ENCODE measurements at regions not wholly inside any gene's neighbourhood (a gene's known extent, or its start where the extent isn't known, plus 50 kb on each side); places are given as distances from the start of the nearest gene placed in this dataset.
"Not testable (repeated sequence)": the region's sequence is repeated elsewhere in the genome, so short reads cannot be mapped to it uniquely, and the experiment has no call there.

- 99 to 100% methylated on average over 1 of the region's 1 CpG for WGBS, 2 donors
- H3K27me3 ChIP-seq (ENCODE audit: control insufficient read depth in 1 of 2, insufficient read depth in 2 of 2, low read length in 1 of 2); ATAC-seq (ENCODE audit: low FRiP score); intact Hi-C loops (cut with DNase I); H3K4me1 ChIP-seq (ENCODE audit: control insufficient read depth in 1 of 2, insufficient read depth in 2 of 2, low read length in 2 of 2); H3K9me3 ChIP-seq (ENCODE audit: control insufficient read depth, low read length); DNase-seq; H3K27ac ChIP-seq (ENCODE audit: low read depth in 1 of 2, low read length in 2 of 2); H3K4me3 ChIP-seq (ENCODE audit: low read length in 2 of 2); H3K36me3 ChIP-seq (ENCODE audit: control insufficient read depth in 1 of 2, insufficient read depth in 2 of 2, low read length in 1 of 2): not testable (repeated sequence)
These were observed 223.2 kb downstream of the MEX3B start for GRCh38 chr15:81822587-81822986.

GRCh38 chr15:81819924-81820635 lies 225.7 kb downstream of the MEX3B start:
- H3K36me3 ChIP-seq (ENCODE audit: control insufficient read depth in 1 of 2, insufficient read depth in 2 of 2, low read length in 1 of 2), result no peaks in the 10 kb centered on the region
- DNase-seq (no peak), ATAC-seq (ENCODE audit: low FRiP score) (no peak)
- no peaks in the 10 kb centered on the region for H3K4me1 ChIP-seq (ENCODE audit: control insufficient read depth in 1 of 2, insufficient read depth in 2 of 2, low read length in 2 of 2)
- H3K27ac ChIP-seq (ENCODE audit: low read depth in 1 of 2, low read length in 2 of 2), result no peak overlapping the region
- H3K4me3 ChIP-seq (ENCODE audit: low read length in 2 of 2), result no peak overlapping the region
- intact Hi-C loops (cut with DNase I), result no loop called here
- 72 to 83% methylated on average over 5 of the region's 5 CpGs for WGBS, 2 donors
- H3K27me3 ChIP-seq (ENCODE audit: control insufficient read depth in 1 of 2, insufficient read depth in 2 of 2, low read length in 1 of 2), result no peaks in the 10 kb centered on the region
- H3K9me3 ChIP-seq (ENCODE audit: control insufficient read depth, low read length), result no peaks in the 10 kb centered on the region

GRCh38 chr15:81814882-81815455 lies 230.8 kb downstream of the MEX3B start:
- DNase-seq, result no peak
- no peak overlapping the region for H3K4me3 ChIP-seq (ENCODE audit: low read length in 2 of 2)
- H3K4me1 ChIP-seq (ENCODE audit: control insufficient read depth in 1 of 2, insufficient read depth in 2 of 2, low read length in 2 of 2), result no peaks in the 10 kb centered on the region
- H3K9me3 ChIP-seq (ENCODE audit: control insufficient read depth, low read length), result no peaks in the 10 kb centered on the region
- no peaks in the 10 kb centered on the region for H3K27me3 ChIP-seq (ENCODE audit: control insufficient read depth in 1 of 2, insufficient read depth in 2 of 2, low read length in 1 of 2)
- no peak for ATAC-seq (ENCODE audit: low FRiP score)
- H3K27ac ChIP-seq (ENCODE audit: low read depth in 1 of 2, low read length in 2 of 2), result no peak overlapping the region
- WGBS, 2 donors, result 94 to 95% methylated on average over 7 of the region's 7 CpGs
- no peaks in the 10 kb centered on the region for H3K36me3 ChIP-seq (ENCODE audit: control insufficient read depth in 1 of 2, insufficient read depth in 2 of 2, low read length in 1 of 2)
- intact Hi-C loops (cut with DNase I), result no loop called here

GRCh38 chr15:81813215-81813614 lies 232.6 kb downstream of the MEX3B start:
- H3K4me3 ChIP-seq (ENCODE audit: low read length in 2 of 2), result no peak overlapping the region
- H3K4me1 ChIP-seq (ENCODE audit: control insufficient read depth in 1 of 2, insufficient read depth in 2 of 2, low read length in 2 of 2), result no peaks in the 10 kb centered on the region
- intact Hi-C loops (cut with DNase I), result no loop called here
- no peak for DNase-seq
- no peak for ATAC-seq (ENCODE audit: low FRiP score)
- H3K9me3 ChIP-seq (ENCODE audit: control insufficient read depth, low read length), result no peaks in the 10 kb centered on the region
- WGBS, 2 donors, result 79 to 81% methylated on average over 3 of the region's 3 CpGs
- H3K27ac ChIP-seq (ENCODE audit: low read depth in 1 of 2, low read length in 2 of 2), result no peak overlapping the region
- peaks cover 0 to 2% of the 10 kb centered on the region in 2 donors for H3K27me3 ChIP-seq (ENCODE audit: control insufficient read depth in 1 of 2, insufficient read depth in 2 of 2, low read length in 1 of 2)
- H3K36me3 ChIP-seq (ENCODE audit: control insufficient read depth in 1 of 2, insufficient read depth in 2 of 2, low read length in 1 of 2), result no peaks in the 10 kb centered on the region

DNA sequence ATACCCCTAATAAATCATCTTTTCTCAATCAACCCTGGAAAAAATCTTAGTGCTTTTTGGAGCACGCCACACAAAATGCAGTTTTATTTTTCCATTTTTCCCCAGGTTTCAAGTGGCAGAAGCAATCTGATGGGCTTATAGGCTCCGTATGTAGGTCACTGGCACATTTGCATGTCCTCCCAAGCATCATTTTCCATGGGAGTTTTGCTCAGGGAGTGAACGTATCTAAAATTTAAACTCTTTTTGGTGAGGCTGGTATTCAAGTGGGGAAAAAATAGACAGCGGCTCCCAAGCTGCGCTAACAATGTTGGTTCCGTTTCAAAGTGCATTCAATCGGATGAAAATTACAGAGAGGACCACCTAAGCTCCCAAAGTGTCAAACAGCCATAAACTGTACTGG lies 233.4 kb downstream of the MEX3B start:
- intact Hi-C loops (cut with DNase I), result no loop called here
- no peaks in the 10 kb centered on the region for H3K36me3 ChIP-seq (ENCODE audit: control insufficient read depth in 1 of 2, insufficient read depth in 2 of 2, low read length in 1 of 2)
- DNase-seq (no peak), ATAC-seq (ENCODE audit: low FRiP score) (no peak)
- H3K4me3 ChIP-seq (ENCODE audit: low read length in 2 of 2), result no peak overlapping the region
- 78 to 82% methylated on average over 7 of the region's 7 CpGs for WGBS, 2 donors
- peaks cover 0 to 2% of the 10 kb centered on the region in 2 donors for H3K27me3 ChIP-seq (ENCODE audit: control insufficient read depth in 1 of 2, insufficient read depth in 2 of 2, low read length in 1 of 2)
- no peaks in the 10 kb centered on the region for H3K9me3 ChIP-seq (ENCODE audit: control insufficient read depth, low read length)
- no peaks in the 10 kb centered on the region for H3K4me1 ChIP-seq (ENCODE audit: control insufficient read depth in 1 of 2, insufficient read depth in 2 of 2, low read length in 2 of 2)
- no peak overlapping the region for H3K27ac ChIP-seq (ENCODE audit: low read depth in 1 of 2, low read length in 2 of 2)

- H3K4me3 ChIP-seq (ENCODE audit: low read length in 2 of 2), result no peak overlapping the region
- DNase-seq (no peak), ATAC-seq (ENCODE audit: low FRiP score) (no peak)
- 34 to 44% methylated on average over 6 of the region's 6 CpGs for WGBS, 2 donors
- H3K27ac ChIP-seq (ENCODE audit: low read depth in 1 of 2, low read length in 2 of 2), result no peak overlapping the region
- intact Hi-C loops (cut with DNase I), result no loop called here
- no peaks in the 10 kb centered on the region for H3K36me3 ChIP-seq (ENCODE audit: control insufficient read depth in 1 of 2, insufficient read depth in 2 of 2, low read length in 1 of 2)
- no peaks in the 10 kb centered on the region for H3K9me3 ChIP-seq (ENCODE audit: control insufficient read depth, low read length)
- H3K4me1 ChIP-seq (ENCODE audit: control insufficient read depth in 1 of 2, insufficient read depth in 2 of 2, low read length in 2 of 2), result no peaks in the 10 kb centered on the region
- H3K27me3 ChIP-seq (ENCODE audit: control insufficient read depth in 1 of 2, insufficient read depth in 2 of 2, low read length in 1 of 2), result peaks cover 0 to 2% of the 10 kb centered on the region in 2 donors
These were observed 234.1 kb downstream of the MEX3B start for GRCh38 chr15:81811736-81812135.

GRCh38 chr15:81809543-81809942 lies 236.3 kb downstream of the MEX3B start:
- Histone ChIP-seq H3K4me3 (ENCODE audit: low read length in 2 of 2) (no peak overlapping the region), H3K4me1 (ENCODE audit: control insufficient read depth in 1 of 2, insufficient read depth in 2 of 2, low read length in 2 of 2) (no peaks in the 10 kb centered on the region), H3K36me3 (ENCODE audit: control insufficient read depth in 1 of 2, insufficient read depth in 2 of 2, low read length in 1 of 2) (no peaks in the 10 kb centered on the region), H3K27me3 (ENCODE audit: control insufficient read depth in 1 of 2, insufficient read depth in 2 of 2, low read length in 1 of 2) (peaks cover 0 to 2% of the 10 kb centered on the region in 2 donors), H3K9me3 (ENCODE audit: control insufficient read depth, low read length) (no peaks in the 10 kb centered on the region), H3K27ac (ENCODE audit: low read depth in 1 of 2, low read length in 2 of 2) (no peak overlapping the region)
- intact Hi-C loops (cut with DNase I), result no loop called here
- WGBS, 2 donors, result 55 to 65% methylated on average over 4 of the region's 4 CpGs
- DNase-seq (no peak), ATAC-seq (ENCODE audit: low FRiP score) (no peak)

DNA sequence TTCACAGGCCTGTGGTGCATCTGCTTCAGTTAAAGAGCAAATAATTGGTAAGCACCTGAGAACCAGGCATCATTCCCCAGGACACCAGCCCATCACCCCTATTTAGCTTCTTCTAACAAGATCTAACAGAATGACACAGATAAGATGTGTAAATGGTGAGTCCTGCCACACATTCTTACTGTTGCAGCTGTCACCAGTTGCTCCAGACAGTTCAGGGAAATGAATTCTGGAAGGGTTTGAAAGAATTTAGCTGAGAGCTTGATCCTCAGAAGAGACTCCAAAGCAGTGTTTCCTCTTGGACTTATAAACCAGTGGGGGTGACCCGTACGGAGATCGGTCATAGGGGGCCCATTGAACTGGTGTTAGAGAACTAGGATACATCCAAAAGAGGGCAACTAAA lies 238.0 kb downstream of the MEX3B start:
- H3K27ac ChIP-seq (ENCODE audit: low read depth in 1 of 2, low read length in 2 of 2), result no peak overlapping the region
- ATAC-seq (ENCODE audit: low FRiP score), result no peak
- H3K4me1 ChIP-seq (ENCODE audit: control insufficient read depth in 1 of 2, insufficient read depth in 2 of 2, low read length in 2 of 2), result no peaks in the 10 kb centered on the region
- H3K36me3 ChIP-seq (ENCODE audit: control insufficient read depth in 1 of 2, insufficient read depth in 2 of 2, low read length in 1 of 2), result no peaks in the 10 kb centered on the region
- no peaks in the 10 kb centered on the region for H3K9me3 ChIP-seq (ENCODE audit: control insufficient read depth, low read length)
- no peak for DNase-seq
- WGBS, 2 donors, result 91 to 93% methylated on average over 3 of the region's 3 CpGs
- H3K4me3 ChIP-seq (ENCODE audit: low read length in 2 of 2), result no peak overlapping the region
- intact Hi-C loops (cut with DNase I), result no loop called here
- peaks cover 0 to 2% of the 10 kb centered on the region in 2 donors for H3K27me3 ChIP-seq (ENCODE audit: control insufficient read depth in 1 of 2, insufficient read depth in 2 of 2, low read length in 1 of 2)

DNA sequence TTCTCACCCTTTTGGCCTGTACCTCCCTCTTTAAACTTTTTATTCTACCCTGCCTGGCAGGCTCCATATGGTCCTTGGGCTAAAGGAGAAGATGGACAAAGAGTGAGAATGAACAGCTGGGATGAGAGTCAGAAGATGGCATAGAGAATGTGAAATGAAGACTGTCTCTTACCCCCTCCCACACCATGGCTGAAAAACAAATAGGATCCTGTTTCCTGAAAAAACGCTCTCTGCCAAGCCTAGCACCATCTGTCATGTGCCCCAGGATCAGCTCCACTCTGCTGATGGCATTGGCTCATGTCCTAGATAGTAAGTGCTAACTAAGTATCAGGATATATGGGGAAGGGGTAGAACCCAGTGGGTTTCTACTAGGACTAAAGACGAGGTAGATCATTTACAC lies 238.6 kb downstream of the MEX3B start:
- 90 to 93% methylated on average over 2 of the region's 2 CpGs for WGBS, 2 donors
- no peak for ATAC-seq (ENCODE audit: low FRiP score)
- no peak overlapping the region for H3K27ac ChIP-seq (ENCODE audit: low read depth in 1 of 2, low read length in 2 of 2)
- DNase-seq, result no peak
- no peaks in the 10 kb centered on the region for H3K9me3 ChIP-seq (ENCODE audit: control insufficient read depth, low read length)
- no peak overlapping the region for H3K4me3 ChIP-seq (ENCODE audit: low read length in 2 of 2)
- intact Hi-C loops (cut with DNase I), result no loop called here
- H3K27me3 ChIP-seq (ENCODE audit: control insufficient read depth in 1 of 2, insufficient read depth in 2 of 2, low read length in 1 of 2), result peaks cover 0 to 2% of the 10 kb centered on the region in 2 donors
- H3K4me1 ChIP-seq (ENCODE audit: control insufficient read depth in 1 of 2, insufficient read depth in 2 of 2, low read length in 2 of 2), result no peaks in the 10 kb centered on the region
- H3K36me3 ChIP-seq (ENCODE audit: control insufficient read depth in 1 of 2, insufficient read depth in 2 of 2, low read length in 1 of 2), result no peaks in the 10 kb centered on the region
